HCT116 (cell line): ENCODE measurements at regions not wholly inside any gene's neighbourhood (a gene's known extent, or its start where the extent isn't known, plus 50 kb on each side); places are given as distances from the start of the nearest gene placed in this dataset.

ENCODE experiments used
- ATAC-seq: fragments of 200-7000 bp; cut with Tn5 transposase; 2 replicates; pipeline ENCODE4 v1.9.1; 2020; ENCODE audit warnings: mild to moderate bottlenecking, moderate library complexity
- BruUV-seq: library from RNA; stranded (reverse); fragments of 400-500 nt; replicated peaks from 2 replicates; lab custom pipeline; 2021; lab: Mats Ljungman, UMichigan
- CTCF ChIA-PET: fragments of 300-600 bp; sonication (Branson Sonifier 250); formaldehyde crosslinking; loops from one replicate; lab custom pipeline; 2021; ENCODE audit warnings: antibody characterized with exemption; lab: Charles Lee
- POLR2A ChIA-PET: fragments of 300-600, 350-600 bp; sonication (Branson Sonifier 250); formaldehyde crosslinking; loops from one replicate; lab custom pipeline; 2021; ENCODE audit warnings: antibody characterized with exemption; lab: Charles Lee
- RAD21 ChIA-PET, 2 experiments: fragments of 300-600 bp; sonication (Branson Sonifier 250); formaldehyde crosslinking; loops; one replicate each; lab custom pipeline; 2023; ENCODE audit warnings: low total read pairs in 2 of 2; ENCODE audit not compliant: uncharacterized antibody in 2 of 2, unreplicated experiment in 2 of 2, low non-redundant PET in 1 of 2; lab: Charles Lee
- DNase-seq: peaks from one replicate; pipeline ENCODE4 v3.0.0-alpha.2; 2010; ENCODE audit warnings: low read depth, low spot score
- H2AFZ ChIP-seq: fragments of 200-600 bp; shearing (Covaris generic), sonication (generic); 2 replicates; pipeline ENCODE4 v1.6.1; 2017; ENCODE audit warnings: low read depth, mixed run types, mixed read lengths, antibody characterized with exemption, low read length; ENCODE audit not compliant: poor library complexity, severe bottlenecking
- H3K27ac ChIP-seq: 2 replicates; pipeline ENCODE4 v1.5.1; 2012; ENCODE audit warnings: low read depth, low read length
- H3K27me3 ChIP-seq: fragments of 200-600 bp; sonication (generic); 2 replicates; pipeline ENCODE4 v1.6.1; 2016; ENCODE audit warnings: mixed run types, low read length, mixed read lengths; ENCODE audit not compliant: insufficient read depth
- H3K36me3 ChIP-seq, 2 experiments: fragments of 200-500 bp in 1 of 2; fragments of 200-600 bp in 1 of 2; sonication (Bioruptor generic) in 1 of 2; sonication (generic) in 1 of 2; 2 replicates each; pipeline versions ENCODE4 v1.5.1 to v1.6.1; 2014 to 2016; ENCODE audit warnings: low read length in 2 of 2, inconsistent platforms in 1 of 2, mixed read lengths in 1 of 2, mixed run types in 1 of 2; ENCODE audit not compliant: insufficient read depth in 2 of 2, control insufficient read depth in 1 of 2
- H3K4me1 ChIP-seq, 2 experiments: fragments of 200-600 bp in 1 of 2; sonication (generic) in 1 of 2; 2 replicates each; pipeline versions ENCODE4 v1.5.1 to v1.6.1; 2012 to 2017; ENCODE audit warnings: low read length in 2 of 2, inconsistent platforms in 1 of 2, mild to moderate bottlenecking in 1 of 2, mixed read lengths in 1 of 2, mixed run types in 1 of 2, moderate library complexity in 1 of 2; ENCODE audit not compliant: insufficient read depth in 2 of 2, control insufficient read depth in 1 of 2
- H3K4me2 ChIP-seq: fragments of 200-600 bp; sonication (generic); 2 replicates; pipeline ENCODE4 v1.6.1; 2017; ENCODE audit warnings: mixed run types, low read length, mixed read lengths
- H3K4me3 ChIP-seq, 2 experiments: fragments of 200-600 bp in 1 of 2; sonication (generic) in 1 of 2; replicated peaks in 1 of 2; 2 replicates each; pipeline ENCODE4 v1.5.1; 2011 to 2016; ENCODE audit warnings: low read length in 2 of 2, control low read depth in 1 of 2, low read depth in 1 of 2, mild to moderate bottlenecking in 1 of 2, mixed read lengths in 1 of 2, mixed run types in 1 of 2
- H3K79me2 ChIP-seq: fragments of 200-600 bp; sonication (generic); 2 replicates; pipeline ENCODE4 v1.6.1; 2017; ENCODE audit warnings: mild to moderate bottlenecking, mixed run types, low read length, moderate library complexity, mixed read lengths; ENCODE audit not compliant: insufficient read depth
- H3K9ac ChIP-seq: fragments of 200-600 bp; sonication (generic); 2 replicates; pipeline ENCODE4 v1.6.1; 2016; ENCODE audit warnings: low read length, mixed read lengths
- H3K9me2 ChIP-seq: fragments of 200-600 bp; sonication (generic), shearing (Covaris generic); 2 replicates; pipeline ENCODE4 v1.6.1; 2017; ENCODE audit warnings: mixed run types, mild to moderate bottlenecking, moderate library complexity; ENCODE audit not compliant: insufficient read depth
- H3K9me3 ChIP-seq, 2 experiments: fragments of 200-500 bp in 1 of 2; fragments of 200-600 bp in 1 of 2; sonication (Bioruptor generic) in 1 of 2; sonication (generic) in 1 of 2; 2 replicates each; pipeline ENCODE4 v1.6.1; 2014 to 2017; ENCODE audit warnings: low read length in 2 of 2, mixed read lengths in 2 of 2, inconsistent platforms in 1 of 2, low read depth in 1 of 2, mild to moderate bottlenecking in 1 of 2, mixed run types in 1 of 2, moderate library complexity in 1 of 2; ENCODE audit not compliant: control insufficient read depth in 1 of 2, insufficient read depth in 1 of 2
- H4K20me1 ChIP-seq: fragments of 200-600 bp; sonication (generic), shearing (Covaris generic); 2 replicates; pipeline ENCODE4 v1.6.1; 2017; ENCODE audit warnings: mixed run types, mild to moderate bottlenecking, moderate library complexity; ENCODE audit not compliant: insufficient read depth
- CBX3 ChIP-seq: IDR thresholded peaks from 2 replicates; pipeline ENCODE4 v1.6.1; 2012; ENCODE audit warnings: low read depth
- CEBPB ChIP-seq: IDR thresholded peaks from 2 replicates; pipeline ENCODE4 v1.6.1; 2012; ENCODE audit warnings: low read depth
- ELF1 ChIP-seq: IDR thresholded peaks from 2 replicates; pipeline ENCODE4 v1.6.1; 2012; ENCODE audit warnings: low read depth, borderline replicate concordance
- EZH2 ChIP-seq: fragments of 200-600 bp; sonication (generic); IDR thresholded peaks from 2 replicates; pipeline ENCODE4 v1.6.1; 2017; ENCODE audit warnings: antibody characterized with exemption, mixed run types
- JUND ChIP-seq: IDR thresholded peaks from 2 replicates; pipeline ENCODE4 v1.6.1; 2012
- POLR2A ChIP-seq: IDR thresholded peaks from 2 replicates; pipeline ENCODE4 v1.7.0; 2011; ENCODE audit warnings: borderline replicate concordance; ENCODE audit not compliant: insufficient read depth, insufficient read length; ENCODE audit errors: extremely low read depth
- POLR2AphosphoS5 ChIP-seq: IDR thresholded peaks from 2 replicates; pipeline ENCODE4 v1.6.1; 2011; ENCODE audit warnings: mild to moderate bottlenecking, low read depth, low read length, moderate library complexity
- SIN3A ChIP-seq: IDR thresholded peaks from 2 replicates; pipeline ENCODE4 v1.6.1; 2012; ENCODE audit warnings: low read depth
- SP1 ChIP-seq: IDR thresholded peaks from 2 replicates; pipeline ENCODE4 v1.6.1; 2012; ENCODE audit warnings: low read depth
- SRF ChIP-seq: IDR thresholded peaks from 2 replicates; pipeline ENCODE4 v1.6.1; 2012; ENCODE audit warnings: low read depth
- YY1 ChIP-seq: IDR thresholded peaks from 2 replicates; pipeline ENCODE4 v1.6.1; 2011; ENCODE audit warnings: low read length, low read depth, moderate library complexity, mild to moderate bottlenecking; ENCODE audit not compliant: insufficient replicate concordance; ENCODE audit errors: extremely low read depth
- ZBTB33 ChIP-seq: IDR thresholded peaks from 2 replicates; pipeline ENCODE4 v1.6.1; 2011; ENCODE audit warnings: mild to moderate bottlenecking, low read length, moderate library complexity; ENCODE audit not compliant: insufficient replicate concordance; ENCODE audit errors: extremely low read depth
- ZNF274 ChIP-seq: fragments of 200-500 bp; sonication (Bioruptor generic); IDR thresholded peaks from 2 replicates; pipeline ENCODE4 v1.6.1; 2014; ENCODE audit warnings: mild to moderate bottlenecking, low read depth, low read length, inconsistent platforms
- intact Hi-C: fragments of 100-400 bp; cut with micrococcal nuclease; formaldehyde crosslinking; loops from 2 replicates; pipeline ENCODE4 v1.10.0; 2022

- intact Hi-C loops = no loop called here
- Histone ChIP-seq H4K20me1 (no peaks in the 10 kb centered on the region), H3K9me3 (peaks cover 8 to 23% of the 10 kb centered on the region in 2 experiments; a peak in 2 of 4 replicates), H3K4me1 (no peaks in the 10 kb centered on the region), H3K4me2 (no peak overlapping the region), H3K27me3 (no peaks in the 10 kb centered on the region), H3K36me3 (no peaks in the 10 kb centered on the region; a peak in 1 of 4 replicates), H3K9me2 (no peaks in the 10 kb centered on the region), H3K4me3 (no peak overlapping the region)
- POLR2A ChIA-PET = no interaction called here
- no peak for DNase-seq
- ATAC-seq = no peak
- no peak for TF ChIP-seq CEBPB
- TF ChIP-seq POLR2A = no peak
- no peak for TF ChIP-seq YY1
- TF ChIP-seq EZH2 = no peak
- no peak for TF ChIP-seq SP1
- TF ChIP-seq POLR2AphosphoS5 = no peak
- TF ChIP-seq ZNF274 = no peak
- TF ChIP-seq ELF1 = no peak
- TF ChIP-seq CBX3 = no peak
- TF ChIP-seq, all 23 proteins: peak for 0
- Histone ChIP-seq H3K9ac (no peak overlapping the region), H2AFZ (no peak overlapping the region), H3K27ac (no peak overlapping the region), H3K79me2 (no peaks in the 10 kb centered on the region)
- ChIA-PET CTCF (no interaction called here), RAD21 (no interaction called here)
- BruUV-seq = no TSS peak
Observed at GRCh38 chr18:65081786-65082185, 669.0 kb upstream of the CDH7 start.

- no peak for ATAC-seq
- Histone ChIP-seq H3K36me3 (no peaks in the 10 kb centered on the region), H3K9ac (no peak overlapping the region), H3K4me3 (no peak overlapping the region), H3K79me2 (no peaks in the 10 kb centered on the region), H3K27ac (no peak overlapping the region), H2AFZ (no peak overlapping the region), H3K9me3 (peaks cover 7 to 19% of the 10 kb centered on the region in 2 experiments; a peak in 2 of 4 replicates), H3K4me1 (no peaks in the 10 kb centered on the region), H3K27me3 (no peaks in the 10 kb centered on the region), H3K4me2 (no peak overlapping the region), H4K20me1 (no peaks in the 10 kb centered on the region), H3K9me2 (no peaks in the 10 kb centered on the region)
- DNase-seq = no peak
- intact Hi-C loops = no loop called here
- no TSS peak for BruUV-seq
- ChIA-PET CTCF (no interaction called here), POLR2A (no interaction called here), RAD21 (no interaction called here)
- no peak for TF ChIP-seq ZBTB33
- TF ChIP-seq JUND = no peak
- no peak for TF ChIP-seq POLR2A
- TF ChIP-seq POLR2AphosphoS5 = no peak
- TF ChIP-seq SIN3A = no peak
- no peak for TF ChIP-seq SRF
Observed at GRCh38 chr18:65073060-65073550, 677.7 kb upstream of the CDH7 start.
